ENCODE measurements at regions not wholly inside any gene's neighbourhood (a gene's known extent, or its start where the extent isn't known, plus 50 kb on each side); places are given as distances from the start of the nearest gene placed in this dataset.

- H3K79me2 ChIP-seq (ENCODE audit: insufficient read depth), result no peaks in the 10 kb centered on the region
- no peak overlapping the region for H3K9ac ChIP-seq
- no peak overlapping the region for H2AFZ ChIP-seq
- DNase-seq, result peak; percentile 10
- H3K27ac ChIP-seq, result no peak overlapping the region
- no peak overlapping the region for H3K4me3 ChIP-seq
- no peak overlapping the region for H3K4me2 ChIP-seq (ENCODE audit: unreplicated experiment)
- H3K9me3 ChIP-seq (ENCODE audit: low read depth), result no peaks in the 10 kb centered on the region
- in situ Hi-C loops (cut with MboI), result no loop called here
- peaks cover 28% of the 10 kb centered on the region; the same call in 1 of the 2 replicates for H3F3A ChIP-seq (ENCODE audit: insufficient read depth)
- 48 to 50% methylated on average over 6 of the region's 6 CpGs for WGBS, 2 experiments (ENCODE audit: low coverage in 1 of 2, low lambda C conversion rate in 2 of 2, missing lambda C conversion rate in 2 of 2)
- no peaks in the 10 kb centered on the region for H4K20me1 ChIP-seq (ENCODE audit: insufficient read depth)
- TF ChIP-seq EZH2 (IDR thresholded peaks at IDR 0.05; ENCODE audit: insufficient read depth, poor library complexity, severe bottlenecking) (no peak), EZH2phosphoT487 (IDR thresholded peaks at IDR 0.05; ENCODE audit: insufficient read depth, low read depth) (no peak)
- H3K27me3 ChIP-seq (replicated peaks; ENCODE audit: insufficient read depth), result no peaks in the 10 kb centered on the region
- no peaks in the 10 kb centered on the region for H3K9me2 ChIP-seq (ENCODE audit: insufficient read depth)
- no peaks in the 10 kb centered on the region for H3K36me3 ChIP-seq (ENCODE audit: low read depth)
- H3K4me1 ChIP-seq (ENCODE audit: insufficient read depth), result peaks cover 25% of the 10 kb centered on the region
These were observed 267.3 kb downstream of the DLEU7 start for GRCh38 chr13:50576156-50576555.

GRCh38 chr13:50577806-50578205 is 265.7 kb downstream of the DLEU7 start:
- H3K9me2 ChIP-seq (ENCODE audit: insufficient read depth), result no peaks in the 10 kb centered on the region
- no peaks in the 10 kb centered on the region for H3K36me3 ChIP-seq (ENCODE audit: low read depth)
- no peaks in the 10 kb centered on the region for H3K79me2 ChIP-seq (ENCODE audit: insufficient read depth)
- in situ Hi-C loops (cut with MboI), result no loop called here
- no peak for TF ChIP-seq EZH2phosphoT487 (IDR thresholded peaks at IDR 0.05; ENCODE audit: insufficient read depth, low read depth)
- no peak for TF ChIP-seq EZH2 (IDR thresholded peaks at IDR 0.05; ENCODE audit: insufficient read depth, poor library complexity, severe bottlenecking)
- H3K4me3 ChIP-seq, result no peak overlapping the region
- H2AFZ ChIP-seq, result no peak overlapping the region
- H3K27me3 ChIP-seq (replicated peaks; ENCODE audit: insufficient read depth), result no peaks in the 10 kb centered on the region
- H3K4me2 ChIP-seq (ENCODE audit: unreplicated experiment), result no peak overlapping the region
- peaks cover 35% of the 10 kb centered on the region; the same call in 1 of the 2 replicates for H3F3A ChIP-seq (ENCODE audit: insufficient read depth)
- H3K9ac ChIP-seq, result no peak overlapping the region
- H3K9me3 ChIP-seq (ENCODE audit: low read depth), result no peaks in the 10 kb centered on the region
- H3K4me1 ChIP-seq (ENCODE audit: insufficient read depth), result peaks cover 28% of the 10 kb centered on the region
- DNase-seq, result no peak
- H4K20me1 ChIP-seq (ENCODE audit: insufficient read depth), result no peaks in the 10 kb centered on the region
- no peak overlapping the region for H3K27ac ChIP-seq
- 95 to 98% methylated on average over 2 of the region's 2 CpGs for WGBS, 2 experiments (ENCODE audit: low coverage in 1 of 2, low lambda C conversion rate in 2 of 2, missing lambda C conversion rate in 2 of 2)

- Histone ChIP-seq H3K9ac (no peak overlapping the region), H3K4me3 (no peak overlapping the region), H3K79me2 (ENCODE audit: insufficient read depth) (no peaks in the 10 kb centered on the region), H3F3A (ENCODE audit: insufficient read depth) (peaks cover 19% of the 10 kb centered on the region; the same call in 1 of the 2 replicates), H3K4me2 (ENCODE audit: unreplicated experiment) (peak overlapping the region; percentile 24), H2AFZ (no peak overlapping the region), H3K27me3 (replicated peaks; ENCODE audit: insufficient read depth) (no peaks in the 10 kb centered on the region), H3K9me3 (ENCODE audit: low read depth) (no peaks in the 10 kb centered on the region), H4K20me1 (ENCODE audit: insufficient read depth) (no peaks in the 10 kb centered on the region), H3K4me1 (ENCODE audit: insufficient read depth) (peaks cover 12% of the 10 kb centered on the region), H3K9me2 (ENCODE audit: insufficient read depth) (no peaks in the 10 kb centered on the region), H3K27ac (peak overlapping the region; percentile 4; the same call in 1 of the 2 replicates), H3K36me3 (ENCODE audit: low read depth) (no peaks in the 10 kb centered on the region)
- TF ChIP-seq EZH2 (IDR thresholded peaks at IDR 0.05; ENCODE audit: insufficient read depth, poor library complexity, severe bottlenecking) (no peak), EZH2phosphoT487 (IDR thresholded peaks at IDR 0.05; ENCODE audit: insufficient read depth, low read depth) (no peak)
- peak; percentile 89 for DNase-seq
- WGBS, 2 experiments (ENCODE audit: low coverage in 1 of 2, low lambda C conversion rate in 2 of 2, missing lambda C conversion rate in 2 of 2), result 39 to 40% methylated on average over 4 of the region's 4 CpGs
- in situ Hi-C loops (cut with MboI), result no loop called here
These were observed 262.7 kb downstream of the DLEU7 start for GRCh38 chr13:50580684-50581305.

GRCh38 chr13:50581586-50582196 is 261.8 kb downstream of the DLEU7 start:
- no peak overlapping the region for H3K4me2 ChIP-seq (ENCODE audit: unreplicated experiment)
- DNase-seq, result no peak
- H3K27ac ChIP-seq, result peak overlapping the region; percentile 4; the same call in 1 of the 2 replicates
- peaks cover 19% of the 10 kb centered on the region; the same call in 1 of the 2 replicates for H3F3A ChIP-seq (ENCODE audit: insufficient read depth)
- in situ Hi-C loops (cut with MboI), result no loop called here
- H3K9ac ChIP-seq, result no peak overlapping the region
- H3K9me3 ChIP-seq (ENCODE audit: low read depth), result no peaks in the 10 kb centered on the region
- H3K9me2 ChIP-seq (ENCODE audit: insufficient read depth), result no peaks in the 10 kb centered on the region
- H3K4me3 ChIP-seq, result no peak overlapping the region
- TF ChIP-seq EZH2phosphoT487 (IDR thresholded peaks at IDR 0.05; ENCODE audit: insufficient read depth, low read depth) (no peak), EZH2 (IDR thresholded peaks at IDR 0.05; ENCODE audit: insufficient read depth, poor library complexity, severe bottlenecking) (no peak)
- H3K27me3 ChIP-seq (replicated peaks; ENCODE audit: insufficient read depth), result no peaks in the 10 kb centered on the region
- WGBS, 2 experiments (ENCODE audit: low coverage in 1 of 2, low lambda C conversion rate in 2 of 2, missing lambda C conversion rate in 2 of 2), result 55 to 70% methylated on average over 1 of the region's 1 CpG
- no peaks in the 10 kb centered on the region for H3K36me3 ChIP-seq (ENCODE audit: low read depth)
- no peak overlapping the region for H2AFZ ChIP-seq
- peaks cover 12% of the 10 kb centered on the region for H3K4me1 ChIP-seq (ENCODE audit: insufficient read depth)
- no peaks in the 10 kb centered on the region for H4K20me1 ChIP-seq (ENCODE audit: insufficient read depth)
- H3K79me2 ChIP-seq (ENCODE audit: insufficient read depth), result no peaks in the 10 kb centered on the region

All from GM23248 (cell line).